ENCODE measurements at regions not wholly inside any gene's neighbourhood (a gene's known extent, or its start where the extent isn't known, plus 50 kb on each side); places are given as distances from the start of the nearest gene placed in this dataset.

- DNase-seq: no peak
- H3K4me3 ChIP-seq: no peak overlapping the region
- H3K36me3 ChIP-seq: no peaks in the 10 kb centered on the region
- intact Hi-C loops (cut with DNase I; ENCODE audit: low total_unique reads): no loop called here
- H3K4me1 ChIP-seq: no peaks in the 10 kb centered on the region
- no peak for TF ChIP-seq CTCF (IDR thresholded peaks at IDR 0.05)
- H3K27ac ChIP-seq: no peak overlapping the region
- no peaks in the 10 kb centered on the region for H3K27me3 ChIP-seq
- H3K9me3 ChIP-seq: no peaks in the 10 kb centered on the region
These were observed 664.7 kb upstream of the SORCS1 start for GRCh38 chr10:107829161-107829560.

- no peaks in the 10 kb centered on the region for H3K36me3 ChIP-seq
- intact Hi-C loops (cut with DNase I; ENCODE audit: low total_unique reads): no loop called here
- no peaks in the 10 kb centered on the region for H3K9me3 ChIP-seq
- TF ChIP-seq CTCF (IDR thresholded peaks at IDR 0.05): no peak
- H3K27ac ChIP-seq: no peak overlapping the region
- no peaks in the 10 kb centered on the region for H3K27me3 ChIP-seq
- DNase-seq: no peak
- H3K4me3 ChIP-seq: no peak overlapping the region
- H3K4me1 ChIP-seq: no peaks in the 10 kb centered on the region
These were observed 661.7 kb upstream of the SORCS1 start for GRCh38 chr10:107826171-107826570.

GRCh38 chr10:107814865-107815487 is 650.5 kb upstream of the SORCS1 start:
- H3K9me3 ChIP-seq: no peaks in the 10 kb centered on the region
- DNase-seq: peak in 1 of 2 donors; percentile 39
- H3K27me3 ChIP-seq: no peaks in the 10 kb centered on the region
- no peaks in the 10 kb centered on the region for H3K36me3 ChIP-seq
- TF ChIP-seq CTCF (IDR thresholded peaks at IDR 0.05): no peak
- intact Hi-C loops (cut with DNase I; ENCODE audit: low total_unique reads): no loop called here
- no peaks in the 10 kb centered on the region for H3K4me1 ChIP-seq
- no peak overlapping the region for H3K4me3 ChIP-seq
- no peak overlapping the region for H3K27ac ChIP-seq

GRCh38 chr10:107813451-107814162 is 649.1 kb upstream of the SORCS1 start:
- Histone ChIP-seq H3K4me1 (no peaks in the 10 kb centered on the region), H3K9me3 (no peaks in the 10 kb centered on the region), H3K36me3 (no peaks in the 10 kb centered on the region), H3K4me3 (no peak overlapping the region), H3K27ac (no peak overlapping the region), H3K27me3 (no peaks in the 10 kb centered on the region)
- no peak for DNase-seq
- no peak for TF ChIP-seq CTCF (IDR thresholded peaks at IDR 0.05)
- intact Hi-C loops (cut with DNase I; ENCODE audit: low total_unique reads): no loop called here

- no peak overlapping the region for H3K4me3 ChIP-seq
- no peak for TF ChIP-seq CTCF (IDR thresholded peaks at IDR 0.05)
- H3K27me3 ChIP-seq: no peaks in the 10 kb centered on the region
- intact Hi-C loops (cut with DNase I; ENCODE audit: low total_unique reads): no loop called here
- no peak overlapping the region for H3K27ac ChIP-seq
- no peak for DNase-seq
- no peaks in the 10 kb centered on the region for H3K9me3 ChIP-seq
- no peaks in the 10 kb centered on the region for H3K4me1 ChIP-seq
- no peaks in the 10 kb centered on the region for H3K36me3 ChIP-seq
These were observed 645.4 kb upstream of the SORCS1 start for GRCh38 chr10:107809889-107810288.
